Embryonic facial prominence (tissue), 1 donor: ENCODE measurements at regions not wholly inside any gene's neighbourhood (a gene's known extent, or its start where the extent isn't known, plus 50 kb on each side); places are given as distances from the start of the nearest gene placed in this dataset.

Experiments used
- DNase-seq: peaks from one replicate; pipeline ENCODE4 v3.0.0-alpha.2; 2016; ENCODE audit errors: extremely low spot score

DNA sequence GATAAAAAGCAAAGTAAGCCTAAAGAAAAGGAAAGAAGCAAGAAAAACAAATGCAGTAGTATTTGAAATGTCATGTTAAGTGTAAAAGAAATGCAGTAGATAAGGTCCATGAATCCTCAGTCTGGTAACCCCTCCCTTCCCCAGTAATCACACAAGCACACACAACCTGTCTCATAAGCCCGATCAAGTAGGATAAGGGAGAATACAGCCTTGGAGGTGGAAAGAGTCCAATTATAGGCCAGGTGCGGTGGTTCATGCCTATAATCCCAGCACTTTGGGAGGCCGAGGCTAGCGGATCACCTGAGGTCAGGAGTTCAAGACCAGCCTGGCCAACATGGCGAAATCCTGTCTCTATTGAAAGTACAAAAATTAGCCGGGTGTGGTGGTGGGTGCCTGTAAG is 117.9 kb downstream of the GADD45G start:
- DNase-seq = no peak

DNA sequence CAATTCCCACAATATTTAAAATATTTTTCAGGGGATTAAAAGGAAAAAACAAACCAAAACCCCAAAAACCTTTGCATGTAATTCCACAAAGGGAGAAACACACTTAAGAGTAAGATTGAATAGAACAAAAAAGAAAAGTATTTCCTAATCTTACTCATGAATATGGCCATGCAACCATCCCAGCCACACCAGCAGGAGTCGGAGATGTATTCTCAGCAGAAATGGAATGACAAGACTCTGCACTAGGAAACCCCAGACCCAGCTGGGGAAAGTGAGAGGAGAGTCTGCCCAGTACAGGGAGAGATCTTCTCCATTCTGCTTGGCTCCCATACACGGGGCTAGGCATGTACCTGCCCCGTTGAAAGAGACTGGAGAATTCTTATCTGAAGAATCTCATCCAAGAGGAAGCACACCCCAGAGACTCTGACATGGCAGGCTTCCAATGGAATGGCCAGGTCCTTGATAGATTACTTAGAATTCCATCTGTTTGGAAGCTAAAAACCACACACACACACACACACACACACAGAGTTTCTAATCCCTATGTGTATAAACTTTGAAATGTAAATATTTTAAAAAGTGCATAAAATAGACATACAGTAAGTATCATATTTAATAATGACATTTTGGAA is 118.8 kb downstream of the GADD45G start:
- no peak for DNase-seq

DNA sequence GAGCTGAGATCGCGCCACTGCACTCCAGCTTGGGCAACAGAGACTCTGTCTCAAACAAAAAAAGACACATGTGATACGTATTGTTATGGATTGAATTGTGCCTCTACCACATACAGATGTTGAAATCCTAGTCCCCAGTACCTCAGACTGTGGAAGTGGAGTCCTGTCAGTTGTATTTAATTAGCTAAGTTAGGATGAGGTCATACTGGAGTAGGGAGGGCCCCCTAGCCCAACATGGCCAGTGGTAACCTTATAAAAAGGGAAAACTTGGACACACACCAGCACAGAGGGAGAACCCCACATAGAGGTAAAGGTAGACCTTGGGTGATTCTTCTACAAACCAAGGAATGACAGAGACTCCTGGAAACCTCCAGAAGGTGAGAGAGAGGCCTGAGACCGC is 119.8 kb downstream of the GADD45G start:
- no peak for DNase-seq

DNA sequence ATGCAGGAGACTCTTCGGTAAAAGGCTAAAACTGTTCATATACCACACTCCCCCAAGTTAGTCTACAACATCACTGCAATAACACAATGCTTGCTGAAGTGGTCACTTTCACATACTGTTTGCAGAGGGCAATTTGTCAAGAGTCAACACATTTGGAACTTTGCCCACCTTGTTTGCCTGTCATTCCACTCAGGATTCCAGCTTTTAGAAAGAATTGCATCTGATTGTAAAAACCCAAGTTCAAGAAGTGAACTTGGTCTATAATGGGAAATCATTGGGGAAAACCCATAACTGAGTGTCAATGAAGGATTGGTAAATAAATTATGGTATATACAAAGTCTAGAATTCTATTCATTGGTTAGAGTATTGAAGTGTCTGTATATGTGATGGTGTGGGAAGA is 120.5 kb downstream of the GADD45G start:
- DNase-seq = no peak

DNA sequence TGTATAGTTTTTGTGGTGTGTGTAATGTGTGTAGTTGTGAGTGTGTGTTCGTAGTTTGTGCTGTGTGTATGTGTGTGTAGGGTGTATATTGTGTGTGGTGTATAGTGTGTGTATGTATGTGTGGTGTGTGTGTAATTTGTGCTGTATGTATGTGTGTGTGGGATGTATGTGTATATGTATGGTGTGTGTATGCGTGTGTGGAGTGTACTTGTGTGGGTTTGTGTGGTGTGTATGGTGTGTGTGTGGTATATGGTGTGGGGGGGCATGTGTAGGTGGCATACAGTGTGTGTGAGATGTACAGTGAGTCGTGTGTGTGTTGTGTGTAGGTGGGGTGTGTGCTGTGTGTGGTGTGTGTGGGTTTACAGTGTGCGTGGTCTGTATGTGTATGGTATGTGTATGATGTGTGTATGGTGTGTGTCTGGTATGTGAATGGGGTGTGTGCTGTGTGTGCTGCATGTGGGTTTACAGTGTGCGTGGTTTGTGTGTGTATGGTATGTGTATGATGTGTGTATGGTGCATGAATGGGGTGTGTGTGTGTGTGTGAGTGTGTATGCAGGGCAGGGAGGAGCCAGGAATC is 125.2 kb downstream of the GADD45G start:
- no peak for DNase-seq

DNA sequence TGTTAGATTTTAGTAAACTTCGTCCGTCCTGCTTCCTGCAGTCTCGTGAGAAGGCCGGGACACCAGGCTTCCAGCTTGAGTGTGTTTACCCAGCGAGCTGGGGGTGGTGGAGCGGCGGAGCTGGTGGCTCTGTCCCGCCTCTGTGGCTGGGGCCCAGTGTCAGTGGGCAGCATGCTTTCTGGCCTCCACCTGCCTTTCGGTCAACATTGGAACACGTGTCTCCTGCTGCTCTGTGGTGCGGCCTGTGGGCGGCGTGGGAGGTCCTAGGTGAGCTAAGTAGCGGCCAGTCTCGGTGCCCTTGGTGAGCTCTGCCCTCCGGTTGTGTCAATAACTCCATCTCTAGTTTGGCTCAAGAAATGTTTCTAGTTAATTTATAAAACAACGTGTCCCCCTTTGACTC is 125.9 kb downstream of the GADD45G start:
- DNase-seq = no peak

DNA sequence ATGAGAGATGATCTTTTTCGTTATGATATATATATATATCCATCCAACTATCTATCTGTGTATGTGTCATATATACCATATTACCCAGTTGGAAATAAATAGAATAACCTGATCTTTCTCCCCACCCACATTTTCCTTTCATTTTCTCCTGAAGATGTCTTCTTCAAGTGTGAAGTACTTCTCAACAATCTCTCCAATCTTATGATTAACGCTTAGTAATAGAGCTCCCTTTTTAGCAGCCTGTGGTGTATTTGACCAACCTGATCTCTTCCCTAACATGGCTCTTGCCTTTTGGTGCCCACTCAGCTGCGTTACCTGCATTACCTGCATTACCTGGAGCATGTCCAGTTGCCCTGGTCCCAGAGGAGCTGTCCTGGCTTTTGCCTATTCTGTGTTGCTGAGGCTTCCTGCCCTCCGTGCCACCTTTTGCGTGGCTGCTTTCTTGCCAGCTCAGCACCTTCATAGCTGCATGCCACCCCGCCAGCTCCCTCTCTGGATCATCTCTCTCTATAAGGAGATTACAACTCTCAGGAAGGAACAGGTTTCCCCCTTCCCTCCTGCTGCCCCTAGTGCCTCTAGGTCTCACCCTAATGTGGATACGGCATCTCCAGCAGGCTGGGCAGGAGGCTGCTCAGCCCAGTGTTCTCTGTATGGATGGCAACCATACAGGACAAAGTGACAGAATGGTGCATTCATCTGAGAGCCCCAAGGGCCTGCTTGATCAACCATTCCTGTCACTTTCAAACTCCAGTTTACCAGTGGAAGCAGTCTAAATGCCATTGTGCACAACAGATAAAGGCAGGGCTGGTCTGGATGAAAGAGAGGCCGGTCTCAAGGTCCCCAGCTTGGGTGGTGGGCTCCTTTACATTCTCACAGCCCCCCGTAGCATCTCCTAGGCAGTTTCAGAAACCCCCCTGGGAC is 126.7 kb downstream of the GADD45G start:
- DNase-seq = no peak

DNA sequence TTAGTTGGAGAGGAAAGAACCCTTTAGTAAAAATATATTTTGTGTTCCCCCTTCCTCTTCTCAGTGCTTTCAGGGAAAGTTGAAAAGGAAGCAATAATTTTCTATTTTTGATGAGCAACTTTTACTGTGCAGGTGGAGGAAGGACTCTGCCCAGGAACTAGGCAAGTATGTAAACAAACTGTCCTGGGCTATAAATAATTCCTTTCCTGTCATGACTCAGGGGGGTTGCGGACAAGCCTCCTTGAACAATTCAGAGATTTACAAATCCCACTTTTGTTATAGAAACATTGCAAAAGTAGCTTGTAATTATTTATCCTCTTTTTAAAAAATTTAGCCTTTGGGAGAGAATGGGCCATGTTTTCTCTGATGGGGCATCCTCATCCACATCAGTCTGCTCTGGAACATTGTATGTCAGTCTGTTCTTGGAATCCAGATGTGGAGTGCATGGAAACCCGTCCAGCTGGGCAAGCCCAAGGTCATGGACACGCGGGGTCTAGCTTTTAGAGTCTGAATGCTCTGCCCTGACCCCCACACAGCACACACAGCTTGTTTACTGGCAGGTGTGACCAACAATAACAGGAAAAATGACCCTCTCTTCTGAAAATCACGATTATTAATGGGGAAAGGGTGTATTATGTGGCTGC is 127.6 kb downstream of the GADD45G start:
- DNase-seq = no peak

DNA sequence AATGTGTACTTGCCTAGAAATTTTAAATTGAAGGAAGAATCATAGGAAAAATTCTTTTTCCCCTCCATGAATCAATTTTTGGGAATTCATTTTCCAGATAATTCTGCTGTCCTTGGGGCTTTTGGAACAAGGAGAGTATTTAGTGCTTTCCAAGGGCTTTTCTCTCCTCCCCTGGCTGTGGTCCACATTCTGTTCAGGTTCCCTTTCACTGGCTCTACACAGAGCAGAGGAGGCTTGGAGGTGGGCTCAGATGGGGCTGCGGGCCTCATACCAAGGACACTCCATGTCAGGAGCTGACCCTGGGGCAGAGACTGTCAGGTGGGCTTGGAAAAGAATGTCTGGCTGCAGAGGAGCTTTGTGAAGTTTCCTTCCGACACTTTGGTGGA is 128.1 kb downstream of the GADD45G start:
- DNase-seq = no peak

DNA sequence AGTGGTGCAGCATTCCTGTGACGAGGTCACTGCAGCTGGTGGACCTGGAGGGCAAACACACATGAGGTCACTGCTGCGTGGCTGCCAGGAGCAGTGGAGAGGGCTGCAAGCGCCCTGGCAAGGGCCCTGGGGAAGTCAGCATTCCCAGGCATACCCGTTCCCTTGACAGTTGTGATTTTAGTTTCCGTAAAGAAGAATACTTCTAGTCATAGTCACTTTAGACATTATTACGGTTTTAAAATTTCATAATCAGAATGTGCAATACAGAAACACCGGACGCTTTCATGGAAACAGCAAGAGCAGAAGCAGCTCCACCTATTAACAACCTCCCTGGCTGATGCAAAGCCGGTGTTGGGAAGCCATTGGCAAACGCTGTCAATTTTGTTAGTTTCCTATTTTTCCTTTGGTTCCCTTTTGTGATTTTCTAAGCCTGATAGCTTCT is 129.8 kb downstream of the GADD45G start:
- no peak for DNase-seq

DNA sequence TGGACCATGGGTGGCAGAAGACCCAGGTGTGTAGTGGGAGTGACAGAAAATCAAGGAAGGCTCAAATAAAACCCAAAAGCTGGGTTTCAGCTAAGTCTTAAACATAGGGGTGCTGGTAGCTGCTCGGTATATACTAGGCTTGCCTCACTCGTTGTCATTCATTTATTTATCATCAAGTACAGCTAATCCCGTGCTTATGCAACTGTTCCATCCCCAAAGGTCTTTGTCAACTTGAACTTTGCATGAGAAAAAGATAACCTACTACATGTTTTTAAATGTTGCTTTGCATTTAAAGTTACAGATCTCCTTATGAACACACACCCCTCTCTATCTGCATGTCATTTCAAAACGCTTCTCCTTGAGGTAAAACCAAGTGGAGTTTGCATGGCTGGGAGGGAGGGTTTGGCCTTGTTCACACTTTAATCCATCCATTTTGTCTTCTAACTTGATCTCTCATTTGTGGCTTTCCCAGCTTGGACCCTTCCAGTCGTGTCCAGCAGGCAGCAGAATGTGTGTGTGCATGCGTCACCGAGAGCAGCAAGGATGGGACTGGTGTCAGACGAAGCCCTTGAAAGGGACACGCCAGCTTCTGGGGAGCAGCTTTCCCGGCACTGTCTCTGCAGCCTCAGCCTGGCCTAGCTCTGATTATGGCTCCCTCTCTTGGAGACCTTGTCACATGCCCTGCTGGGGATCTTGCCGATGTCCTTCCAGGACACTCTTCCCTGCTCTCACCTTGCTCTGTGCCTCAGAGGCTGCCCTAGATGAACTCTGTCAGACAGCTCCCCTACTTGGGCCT is 133.5 kb downstream of the GADD45G start:
- no peak for DNase-seq

DNA sequence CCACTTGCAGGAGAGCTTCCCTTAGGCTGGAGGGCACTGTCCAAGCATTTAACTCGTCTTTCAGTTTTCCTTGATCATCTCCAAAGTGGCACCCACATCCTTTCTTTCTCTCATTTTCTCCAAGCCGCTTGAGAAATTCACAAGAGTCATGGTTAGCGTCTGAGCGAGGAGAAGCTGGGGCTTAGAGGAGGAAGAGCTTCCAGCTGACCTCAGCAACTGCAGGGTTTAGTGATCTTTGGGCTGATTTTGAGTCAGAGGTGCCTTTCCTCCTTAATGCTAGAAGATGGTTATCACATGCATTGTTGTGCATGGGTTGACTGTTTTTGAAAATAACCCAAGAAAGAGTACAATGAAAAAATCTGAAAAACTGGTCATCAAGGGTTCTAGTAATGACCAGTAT is 134.7 kb downstream of the GADD45G start:
- no peak for DNase-seq

DNA sequence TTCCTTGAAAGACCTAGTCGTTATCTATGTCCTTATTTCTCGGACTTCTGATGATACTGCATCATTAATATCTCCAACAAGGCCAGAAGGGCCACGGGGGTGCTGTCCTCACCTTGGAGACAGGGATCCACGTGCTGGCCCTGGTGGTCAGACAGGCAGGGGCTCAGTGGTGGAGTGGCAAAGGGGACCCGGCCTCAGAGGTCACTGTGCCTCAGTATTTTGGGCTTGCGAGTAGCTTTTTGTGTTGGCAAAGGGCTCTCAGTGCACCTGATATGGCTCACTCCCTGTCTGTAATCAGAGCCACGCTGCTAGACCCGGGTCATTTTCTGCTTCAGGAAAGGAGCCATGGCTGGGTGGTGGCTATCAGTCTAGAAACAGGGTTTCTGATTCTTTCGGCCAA is 135.1 kb downstream of the GADD45G start:
- DNase-seq = no peak

DNA sequence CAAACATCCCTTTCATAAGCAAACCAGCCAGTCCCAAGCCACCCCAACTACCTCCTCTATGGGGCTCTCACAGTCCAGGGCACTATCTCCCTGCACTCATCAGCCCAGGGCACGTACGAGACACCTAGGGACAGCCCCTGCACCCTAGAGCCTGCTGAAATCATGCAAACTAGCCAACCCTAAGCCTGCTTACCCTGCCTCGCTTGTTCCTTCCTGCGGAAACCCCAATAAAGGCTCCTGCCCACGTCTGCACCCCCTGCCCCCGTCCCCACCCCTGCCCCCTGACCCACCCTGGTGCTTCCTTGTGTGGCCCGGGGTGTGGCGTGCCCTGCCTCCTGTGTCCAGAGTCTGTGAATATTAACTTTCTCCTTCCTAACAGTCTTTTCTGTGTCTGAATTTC is 135.9 kb downstream of the GADD45G start:
- DNase-seq = no peak

DNA sequence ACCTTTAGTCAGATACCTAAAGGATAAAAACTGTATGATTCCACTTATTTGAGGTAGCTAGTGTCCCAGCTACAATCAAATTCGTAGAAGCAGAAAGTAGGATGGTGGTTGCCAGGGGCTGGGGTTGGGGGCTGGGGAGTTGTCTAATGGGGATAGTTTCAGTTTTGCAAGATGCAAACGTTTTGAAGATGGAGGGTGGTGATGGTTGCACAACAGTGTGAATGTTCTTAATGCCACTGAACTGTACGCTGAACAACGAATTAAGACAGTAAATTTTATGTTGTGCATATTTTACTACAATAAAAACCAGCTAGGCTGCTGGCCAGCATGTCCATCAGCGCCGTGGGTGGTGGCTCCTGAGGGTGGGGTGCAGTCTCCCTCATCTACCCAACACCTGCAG is 137.8 kb downstream of the GADD45G start:
- DNase-seq = no peak

DNA sequence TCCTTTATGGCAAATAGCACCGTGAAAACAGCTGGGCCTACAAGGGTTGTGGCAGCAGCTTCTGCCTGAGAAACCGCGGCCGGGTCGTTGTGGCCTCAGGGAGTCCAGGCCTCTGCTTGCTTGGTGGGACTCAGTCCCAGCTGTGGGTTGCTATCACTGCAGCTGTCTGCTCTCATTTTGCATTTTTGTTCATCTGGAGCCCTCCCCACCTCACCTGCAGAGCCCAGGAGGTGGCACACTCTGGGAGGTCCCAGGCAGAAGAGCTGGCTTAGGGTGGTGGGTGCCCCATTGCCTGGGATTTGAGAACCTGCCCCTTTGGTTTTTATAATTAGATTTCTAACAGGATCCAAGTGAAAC is 138.4 kb downstream of the GADD45G start:
- DNase-seq = no peak

DNA sequence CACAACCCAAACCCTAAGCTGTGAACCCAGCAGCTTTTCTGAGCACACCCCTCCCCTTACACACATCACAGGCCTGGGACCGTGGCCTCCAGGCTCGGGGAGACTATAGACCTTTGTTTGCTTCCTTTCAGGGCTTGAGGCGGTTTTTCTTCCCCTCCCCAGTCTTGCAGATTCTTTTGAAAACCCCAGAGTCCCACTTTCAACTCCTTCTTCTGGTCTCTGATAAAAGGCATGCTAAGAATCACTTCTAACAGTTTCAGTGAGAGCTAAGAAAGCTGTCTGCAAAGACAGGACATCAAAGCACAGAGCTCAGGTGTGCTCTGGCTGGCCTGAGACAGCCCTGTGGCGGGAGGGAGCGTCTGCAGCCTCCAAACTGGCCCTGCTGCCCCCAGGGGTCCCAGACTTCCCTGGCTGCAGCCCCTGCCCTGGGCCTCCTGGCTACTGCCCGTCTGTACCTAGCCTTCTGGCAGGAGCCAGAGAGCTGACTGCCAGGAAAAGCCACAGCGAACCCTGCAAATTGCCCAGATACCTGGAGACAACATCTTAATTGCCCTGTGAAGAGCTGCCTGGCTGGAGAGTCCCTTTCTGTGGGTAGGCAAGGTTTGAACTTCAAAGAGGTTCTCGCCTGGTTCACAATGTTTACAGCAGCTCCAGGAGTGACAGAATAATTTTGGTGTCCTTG is 138.9 kb downstream of the GADD45G start:
- no peak for DNase-seq

DNA sequence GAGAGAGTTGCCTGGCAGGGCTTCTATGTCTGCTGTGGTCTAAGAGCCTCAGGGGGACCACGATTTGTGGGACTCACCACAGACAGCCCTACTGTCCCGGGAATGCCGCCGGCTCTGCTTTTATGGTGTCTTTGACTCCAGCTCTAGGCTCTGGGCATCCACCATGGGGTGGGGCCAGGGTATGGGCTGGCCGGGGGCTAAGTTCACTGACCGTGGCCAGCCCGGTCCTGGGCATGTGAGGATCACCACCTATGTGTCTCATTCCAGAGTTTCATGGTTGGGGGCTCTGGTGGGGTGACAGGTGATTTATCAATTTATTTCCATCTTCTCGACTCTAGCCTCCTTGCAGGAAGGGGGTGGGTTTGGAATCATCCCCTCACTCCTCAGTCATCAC is 139.4 kb downstream of the GADD45G start:
- DNase-seq = no peak

DNA sequence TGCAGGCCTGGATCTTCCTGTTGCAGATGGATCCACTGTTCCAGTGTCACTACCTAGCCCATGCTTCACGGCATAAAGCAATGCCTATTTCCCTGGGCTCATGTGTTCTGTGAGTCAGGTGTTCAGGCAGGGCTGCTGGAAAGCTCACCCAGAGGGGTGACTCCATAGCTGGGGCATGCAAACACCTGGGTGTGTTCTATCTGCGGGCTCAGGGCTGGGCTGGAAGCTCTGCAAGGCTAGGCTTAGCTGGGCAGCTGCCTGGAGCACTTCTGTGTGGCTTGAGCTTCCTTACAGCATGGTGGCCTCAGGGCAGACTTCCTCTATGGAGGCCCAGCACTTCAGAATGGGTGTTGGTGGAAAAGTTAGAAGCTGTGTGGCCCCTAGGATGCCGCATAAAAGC is 139.9 kb downstream of the GADD45G start:
- no peak for DNase-seq

DNA sequence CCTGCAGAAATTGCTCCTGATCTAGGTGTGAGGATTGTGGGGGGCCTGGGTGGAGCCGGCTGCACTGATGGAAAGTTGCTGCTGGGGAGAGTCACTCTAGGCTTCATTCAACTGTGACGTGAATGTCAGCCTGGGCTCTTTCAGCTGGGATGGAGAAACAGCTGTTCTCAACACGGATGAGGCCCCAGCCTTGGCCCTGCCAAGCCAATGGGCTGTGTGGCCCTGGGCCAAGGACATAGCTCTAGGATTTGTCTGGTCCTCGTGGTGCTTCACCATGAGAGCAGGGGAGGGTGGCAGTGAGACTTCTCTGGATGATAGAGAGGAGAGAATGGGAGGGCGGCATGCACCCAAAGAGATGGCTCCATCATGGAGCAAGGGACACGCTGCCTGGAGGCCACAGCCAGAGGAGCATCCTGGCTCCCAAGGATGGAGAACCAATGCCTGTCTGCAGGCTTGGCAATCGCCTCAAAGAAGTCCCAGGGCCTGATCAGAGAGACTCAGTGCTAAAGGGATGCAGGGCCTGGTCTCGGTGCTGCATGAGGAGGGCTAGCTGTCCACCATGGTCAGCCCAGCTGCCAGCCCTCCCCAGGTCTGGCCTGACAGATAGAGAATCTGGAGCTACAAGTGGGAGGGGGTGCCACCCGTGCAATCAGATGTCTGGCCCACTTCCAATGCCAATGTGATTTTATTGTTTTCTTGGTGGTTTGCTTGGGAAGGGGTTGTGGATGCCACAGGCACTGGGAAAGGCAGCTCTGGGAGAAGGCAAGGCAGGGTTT is 141.0 kb downstream of the GADD45G start:
- DNase-seq = no peak
